ENCODE measurements at regions not wholly inside any gene's neighbourhood (a gene's known extent, or its start where the extent isn't known, plus 50 kb on each side); places are given as distances from the start of the nearest gene placed in this dataset.
A peak's percentile ranks its signal among the peaks of the same experiment; 100 is the strongest.

DNA sequence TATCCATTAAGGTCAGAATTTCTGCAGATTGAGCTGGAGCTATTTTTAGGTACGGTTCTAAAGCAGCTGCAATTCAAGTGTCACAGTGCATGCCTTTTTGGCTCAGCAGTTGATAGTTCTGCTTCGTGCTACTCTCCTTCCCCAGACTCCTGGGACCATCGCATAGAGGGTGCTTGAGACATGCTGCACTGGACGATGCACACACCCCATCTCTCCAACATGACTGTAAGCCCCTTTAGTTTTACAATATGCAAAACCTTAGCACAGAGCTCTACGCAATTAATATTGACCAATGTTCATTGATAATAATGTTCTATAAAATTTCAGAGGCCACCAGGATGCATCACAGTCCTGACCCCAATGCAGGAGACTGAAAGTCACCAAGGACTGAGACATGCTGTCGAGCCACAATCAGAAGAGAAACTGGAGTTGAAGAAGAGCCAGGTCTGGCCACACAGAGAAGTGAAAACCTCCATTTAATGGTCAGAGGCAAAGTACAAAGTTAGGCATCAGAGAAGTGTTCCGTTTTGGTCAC is 120.9 kb upstream of the ZC3H12C start:
- peaks cover 49% of the 10 kb centered on the region for H3K4me1 Mint-ChIP-seq (ENCODE audit: low read depth)
- intact Hi-C loops (cut with micrococcal nuclease): no loop called here
- peak overlapping the region; percentile 24 for H3K27ac Mint-ChIP-seq
- no peak overlapping the region for H3K4me3 Mint-ChIP-seq
- peaks cover 12% of the 10 kb centered on the region for H3K9me3 Mint-ChIP-seq
- no peaks in the 10 kb centered on the region for H3K27me3 Mint-ChIP-seq
- peaks cover 2% of the 10 kb centered on the region for H3K36me3 Mint-ChIP-seq (ENCODE audit: low read depth)

DNA sequence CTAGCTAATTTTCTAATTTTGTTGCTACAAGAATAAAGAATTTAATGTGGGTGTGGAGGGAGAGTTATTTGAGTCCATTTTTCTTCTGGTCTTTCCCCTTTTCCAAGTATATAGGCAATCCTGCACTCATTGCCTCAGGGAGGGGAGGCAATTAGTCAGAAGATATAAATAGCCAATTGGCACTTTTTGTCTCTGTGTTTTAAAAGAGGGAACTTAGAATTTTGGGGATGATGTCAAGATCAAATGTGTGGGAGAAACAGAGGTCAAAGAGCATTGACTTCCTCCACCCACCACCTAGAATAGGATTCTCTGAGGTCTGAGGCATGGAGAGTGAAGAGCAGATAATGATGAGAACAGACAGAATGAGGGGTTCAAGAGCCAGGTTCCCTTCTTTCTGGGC is 120.3 kb upstream of the ZC3H12C start:
- Mint-ChIP-seq H3K4me3 (no peak overlapping the region), H3K27ac (peak overlapping the region; percentile 24), H3K27me3 (no peaks in the 10 kb centered on the region), H3K9me3 (peaks cover 19% of the 10 kb centered on the region), H3K36me3 (ENCODE audit: low read depth) (peaks cover 5% of the 10 kb centered on the region), H3K4me1 (ENCODE audit: low read depth) (peaks cover 42% of the 10 kb centered on the region)
- intact Hi-C loops (cut with micrococcal nuclease): no loop called here

DNA sequence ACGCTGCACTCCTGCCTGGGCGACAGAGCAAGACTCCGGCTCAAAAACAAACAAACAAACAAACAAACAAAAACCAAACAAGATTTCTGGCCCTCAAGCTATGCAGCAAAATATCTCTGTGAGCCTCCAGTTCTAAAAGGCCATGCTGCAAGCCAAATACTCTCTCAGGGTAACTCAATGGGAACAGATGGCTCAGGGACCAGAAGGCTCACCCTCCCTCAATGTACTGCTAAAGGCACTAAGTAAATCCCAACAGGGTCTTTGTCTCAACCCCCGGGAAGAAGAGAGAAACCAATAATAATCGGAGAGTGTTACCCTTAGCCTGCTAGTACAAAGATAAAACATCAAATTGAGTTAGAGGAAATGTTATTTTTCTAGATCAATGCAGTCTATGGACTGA is 119.7 kb upstream of the ZC3H12C start:
- Mint-ChIP-seq H3K36me3 (ENCODE audit: low read depth) (peaks cover 5% of the 10 kb centered on the region), H3K9me3 (peaks cover 19% of the 10 kb centered on the region), H3K4me1 (ENCODE audit: low read depth) (peaks cover 41% of the 10 kb centered on the region), H3K4me3 (no peak overlapping the region), H3K27me3 (no peaks in the 10 kb centered on the region), H3K27ac (no peak overlapping the region)
- intact Hi-C loops (cut with micrococcal nuclease): no loop called here

DNA sequence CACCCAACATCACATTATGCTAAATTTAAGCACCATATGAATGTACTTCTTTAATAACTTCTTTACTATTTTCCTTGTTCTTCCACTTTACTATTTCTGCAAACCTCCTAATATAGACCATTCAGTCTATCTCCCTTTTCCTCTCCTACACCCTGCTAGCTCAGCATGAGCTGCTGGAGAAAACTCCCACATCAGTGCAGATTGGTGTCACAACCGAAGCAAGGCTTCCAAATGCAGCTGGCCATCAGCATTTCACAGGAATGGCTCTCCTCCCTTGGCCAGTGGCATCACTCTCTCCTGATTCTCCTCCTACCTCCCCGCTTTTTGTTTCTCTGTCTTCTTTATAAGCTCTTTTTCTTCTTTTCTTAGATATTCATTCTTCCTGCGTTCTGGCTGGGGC is 118.7 kb upstream of the ZC3H12C start:
- intact Hi-C loops (cut with micrococcal nuclease): no loop called here
- H3K4me3 Mint-ChIP-seq: no peak overlapping the region
- H3K36me3 Mint-ChIP-seq (ENCODE audit: low read depth): peaks cover 5% of the 10 kb centered on the region
- H3K9me3 Mint-ChIP-seq: peaks cover 14% of the 10 kb centered on the region
- no peak overlapping the region for H3K27ac Mint-ChIP-seq
- no peaks in the 10 kb centered on the region for H3K27me3 Mint-ChIP-seq
- peaks cover 41% of the 10 kb centered on the region for H3K4me1 Mint-ChIP-seq (ENCODE audit: low read depth)

DNA sequence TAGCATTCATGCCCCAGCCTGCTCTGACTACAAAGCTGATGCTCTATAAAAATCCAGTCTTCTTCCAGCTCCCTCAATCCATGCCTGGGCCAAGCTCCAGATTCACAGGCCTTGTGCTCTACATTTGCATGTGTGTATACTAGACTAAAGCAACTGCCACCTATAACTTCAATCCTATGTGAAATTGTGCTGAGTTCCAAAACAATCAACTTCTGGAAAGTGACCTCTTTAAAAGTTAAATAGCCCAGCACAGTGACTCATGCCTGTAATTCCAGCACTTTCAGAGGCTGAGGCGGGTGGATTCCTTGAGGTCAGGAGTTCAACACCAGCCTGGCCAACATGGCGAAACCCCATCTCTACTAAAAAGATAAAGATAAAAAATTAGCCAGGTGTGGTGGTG is 114.3 kb upstream of the ZC3H12C start:
- Mint-ChIP-seq H3K4me1 (ENCODE audit: low read depth) (peaks cover 22% of the 10 kb centered on the region), H3K4me3 (no peak overlapping the region), H3K9me3 (peaks cover 14% of the 10 kb centered on the region), H3K27ac (no peak overlapping the region), H3K27me3 (no peaks in the 10 kb centered on the region), H3K36me3 (ENCODE audit: low read depth) (peaks cover 5% of the 10 kb centered on the region)
- intact Hi-C loops (cut with micrococcal nuclease): no loop called here

DNA sequence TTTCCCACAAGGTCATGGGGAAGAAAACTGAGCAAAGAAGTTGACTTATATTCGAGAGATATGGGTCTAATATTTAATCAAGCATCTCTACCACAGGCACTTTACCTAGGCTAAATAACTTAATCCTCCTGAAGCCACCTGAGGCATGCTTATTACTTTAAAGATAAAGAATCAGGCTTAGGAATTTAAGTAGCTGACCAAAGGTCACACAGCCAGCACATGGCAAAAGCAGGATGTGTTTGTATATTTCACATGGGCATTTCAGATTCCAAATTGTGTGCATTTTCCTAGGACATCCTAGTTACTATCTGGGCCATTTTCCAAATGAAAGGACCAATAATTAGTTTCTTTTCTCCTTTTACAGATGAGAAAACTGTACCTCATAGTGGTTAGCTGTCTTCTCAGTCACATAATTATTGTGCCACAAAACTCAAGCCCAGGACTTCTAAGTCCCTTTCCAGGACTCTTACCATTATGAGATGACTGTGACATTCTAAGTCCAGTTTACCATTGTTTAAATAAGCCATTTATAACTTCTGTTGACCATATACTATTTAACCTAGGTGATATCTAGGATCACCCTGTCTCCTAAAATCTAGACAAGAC is 112.1 kb upstream of the ZC3H12C start:
- peaks cover 5% of the 10 kb centered on the region for H3K36me3 Mint-ChIP-seq (ENCODE audit: low read depth)
- intact Hi-C loops (cut with micrococcal nuclease): loop anchor here (5.0 kb wide), 1 partner anchor 34 kb away; no protein-coding TSS in a partner anchor

DNA sequence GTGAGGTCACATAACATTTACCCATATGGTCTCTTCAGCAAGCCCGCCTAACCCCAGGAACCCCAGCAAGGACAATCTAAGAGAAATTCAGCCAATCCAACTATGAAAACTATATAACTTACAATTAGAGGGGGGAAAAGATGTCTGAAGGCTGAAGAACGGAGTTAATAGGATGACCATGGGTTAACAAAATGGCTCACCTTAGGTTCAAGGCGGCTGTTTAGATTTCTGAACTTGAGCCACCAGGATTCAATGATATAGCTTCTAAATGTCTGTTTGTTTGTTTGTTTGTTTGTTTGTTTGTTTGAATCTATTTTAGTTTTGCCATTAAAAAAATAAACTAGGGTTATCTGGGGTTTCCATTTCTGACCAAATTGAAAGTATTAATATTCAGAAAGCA is 109.8 kb upstream of the ZC3H12C start:
- no peak overlapping the region for H3K27ac Mint-ChIP-seq

More for the DNA sequence above, 112.1 kb upstream of the ZC3H12C start:
- H3K9me3 Mint-ChIP-seq: peaks cover 14% of the 10 kb centered on the region
- H3K27me3 Mint-ChIP-seq: no peaks in the 10 kb centered on the region
- H3K4me3 Mint-ChIP-seq: no peak overlapping the region
- peaks cover 20% of the 10 kb centered on the region for H3K4me1 Mint-ChIP-seq (ENCODE audit: low read depth)
- H3K27ac Mint-ChIP-seq: no peak overlapping the region

DNA sequence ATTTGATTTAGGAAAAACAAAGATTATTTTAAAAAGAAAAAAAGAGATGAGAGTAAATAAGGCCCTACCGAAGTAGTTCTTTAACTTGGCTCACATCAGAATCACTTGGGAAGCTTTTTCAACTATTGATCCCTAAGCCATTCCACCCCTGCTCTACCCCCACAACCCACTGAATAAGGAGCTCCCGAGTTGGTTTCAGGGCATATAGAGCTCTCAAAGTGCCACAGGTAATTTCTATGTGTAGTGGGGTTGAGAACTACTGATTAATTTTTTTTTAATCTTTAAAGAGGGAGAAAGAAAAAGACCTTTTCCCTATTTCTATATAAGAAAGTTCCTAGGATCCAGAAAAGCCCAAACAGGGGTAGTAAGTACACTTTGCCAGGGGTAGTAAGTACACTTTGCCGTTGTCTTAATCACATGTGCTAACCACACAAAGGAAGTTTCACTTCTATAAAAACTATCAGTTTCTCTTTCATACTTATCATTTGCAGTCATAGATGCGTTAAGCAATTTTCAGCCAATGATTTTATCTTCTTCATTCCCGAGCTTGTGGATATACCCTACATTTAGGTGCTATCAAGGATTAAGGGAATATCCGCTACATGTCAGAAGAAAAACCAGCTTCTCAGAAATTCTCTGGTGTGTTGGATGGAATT is 108.4 kb upstream of the ZC3H12C start:
- intact Hi-C loops (cut with micrococcal nuclease): loop anchor here (1.0 to 5.0 kb wide), 2 partner anchors 16 to 37 kb away; no protein-coding TSS in a partner anchor
- Mint-ChIP-seq H3K4me1 (ENCODE audit: low read depth) (peaks cover 20% of the 10 kb centered on the region), H3K27ac (no peak overlapping the region), H3K9me3 (no peaks in the 10 kb centered on the region), H3K4me3 (peak overlapping the region; percentile 11), H3K27me3 (no peaks in the 10 kb centered on the region), H3K36me3 (ENCODE audit: low read depth) (no peaks in the 10 kb centered on the region)

More for the DNA sequence above, 109.8 kb upstream of the ZC3H12C start:
- Mint-ChIP-seq H3K36me3 (ENCODE audit: low read depth) (no peaks in the 10 kb centered on the region), H3K4me1 (ENCODE audit: low read depth) (peaks cover 20% of the 10 kb centered on the region), H3K4me3 (no peak overlapping the region), H3K9me3 (no peaks in the 10 kb centered on the region), H3K27me3 (no peaks in the 10 kb centered on the region)
- intact Hi-C loops (cut with micrococcal nuclease): loop anchor here (5.0 kb wide), 1 partner anchor 36 kb away; no protein-coding TSS in a partner anchor

DNA sequence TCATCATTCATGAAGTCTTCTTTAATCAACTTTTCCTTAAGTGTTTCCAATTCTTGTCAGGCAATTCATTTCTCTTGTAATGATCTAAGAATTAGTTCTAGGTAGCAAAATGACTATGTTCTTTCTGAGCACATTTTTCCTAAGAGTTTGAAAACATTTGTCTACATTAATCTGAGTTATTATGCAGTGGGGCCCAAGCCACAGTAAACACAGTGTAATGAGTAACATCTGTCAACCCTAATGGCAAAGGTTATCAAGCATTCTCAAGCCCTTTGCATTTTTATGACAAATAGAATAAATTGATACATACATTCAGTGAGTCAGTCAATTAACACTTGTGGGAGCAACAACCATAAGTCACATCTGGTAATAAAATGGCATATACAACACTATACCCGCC is 106.7 kb upstream of the ZC3H12C start:
- Mint-ChIP-seq H3K36me3 (ENCODE audit: low read depth) (no peaks in the 10 kb centered on the region), H3K9me3 (no peaks in the 10 kb centered on the region), H3K27ac (no peak overlapping the region), H3K27me3 (no peaks in the 10 kb centered on the region), H3K4me1 (ENCODE audit: low read depth) (peaks cover 20% of the 10 kb centered on the region), H3K4me3 (no peak overlapping the region)
- intact Hi-C loops (cut with micrococcal nuclease): no loop called here

DNA sequence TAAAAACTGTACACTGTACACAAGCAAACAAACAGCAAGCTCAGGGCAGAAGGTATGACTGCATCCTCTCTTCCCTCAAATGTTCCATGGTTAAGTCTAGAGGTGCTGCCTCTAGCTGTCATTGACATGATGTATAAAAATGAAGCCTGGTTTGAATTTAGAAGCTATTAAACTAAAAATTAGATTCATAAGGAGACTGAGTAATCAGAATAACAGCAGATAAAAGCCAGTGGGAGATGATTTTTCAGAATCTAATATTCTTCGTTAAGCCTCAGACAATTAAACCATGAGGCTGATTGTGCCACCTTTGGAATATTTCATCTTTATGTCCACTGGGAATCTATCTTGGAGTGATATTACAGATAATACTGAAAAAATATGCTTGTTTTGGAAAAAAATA is 101.4 kb upstream of the ZC3H12C start:
- intact Hi-C loops (cut with micrococcal nuclease): no loop called here
- H3K9me3 Mint-ChIP-seq: no peaks in the 10 kb centered on the region

DNA sequence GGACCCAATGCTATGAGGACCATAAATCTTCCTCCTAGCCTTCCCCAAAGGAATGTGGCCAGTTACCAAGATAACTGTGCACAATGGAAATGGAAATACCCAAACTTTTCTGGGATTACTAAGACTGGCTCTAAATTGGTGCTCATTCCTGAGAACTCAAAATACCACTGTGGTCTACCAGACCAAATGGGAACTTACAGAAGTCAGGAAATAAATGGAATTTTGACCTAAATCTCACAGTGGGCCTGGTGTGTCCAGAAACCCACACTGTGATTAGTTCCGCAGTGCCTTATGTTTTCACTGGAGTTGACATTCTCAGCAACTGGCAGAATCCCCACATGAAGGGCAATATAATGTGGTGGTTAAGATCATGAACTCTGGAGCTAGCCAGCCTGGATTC is 99.4 kb upstream of the ZC3H12C start:
- H3K27ac Mint-ChIP-seq: no peak overlapping the region
- no peaks in the 10 kb centered on the region for H3K36me3 Mint-ChIP-seq (ENCODE audit: low read depth)
- intact Hi-C loops (cut with micrococcal nuclease): no loop called here
- no peaks in the 10 kb centered on the region for H3K27me3 Mint-ChIP-seq
- H3K4me1 Mint-ChIP-seq (ENCODE audit: low read depth): peaks cover 6% of the 10 kb centered on the region
- no peaks in the 10 kb centered on the region for H3K9me3 Mint-ChIP-seq
- H3K4me3 Mint-ChIP-seq: no peak overlapping the region

More for the DNA sequence above, 101.4 kb upstream of the ZC3H12C start:
- Mint-ChIP-seq H3K36me3 (ENCODE audit: low read depth) (no peaks in the 10 kb centered on the region), H3K4me1 (ENCODE audit: low read depth) (peaks cover 6% of the 10 kb centered on the region), H3K4me3 (no peak overlapping the region), H3K27ac (no peak overlapping the region), H3K27me3 (no peaks in the 10 kb centered on the region)

DNA sequence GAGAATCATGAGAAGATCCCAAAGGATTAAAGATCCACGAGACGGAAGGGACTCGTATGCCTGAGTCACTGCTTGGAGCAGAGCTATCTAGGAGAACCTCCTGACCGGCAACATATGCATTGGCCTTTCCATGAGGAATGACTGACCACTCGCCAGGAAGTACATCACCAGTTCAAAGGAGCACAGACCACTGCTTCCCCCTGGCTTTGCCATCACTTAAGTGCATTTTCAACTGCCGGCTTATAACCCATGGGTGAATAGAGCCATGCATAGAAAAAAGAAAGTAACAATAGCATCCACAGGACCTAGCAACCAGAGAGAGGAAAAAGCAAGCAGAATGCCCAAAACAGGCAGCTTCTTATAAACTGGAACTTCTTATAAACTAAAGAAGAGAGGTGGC is 98.3 kb upstream of the ZC3H12C start:
- Mint-ChIP-seq H3K4me3 (no peak overlapping the region), H3K27ac (no peak overlapping the region), H3K36me3 (ENCODE audit: low read depth) (no peaks in the 10 kb centered on the region), H3K9me3 (no peaks in the 10 kb centered on the region), H3K27me3 (no peaks in the 10 kb centered on the region), H3K4me1 (ENCODE audit: low read depth) (peaks cover 6% of the 10 kb centered on the region)
- intact Hi-C loops (cut with micrococcal nuclease): no loop called here

DNA sequence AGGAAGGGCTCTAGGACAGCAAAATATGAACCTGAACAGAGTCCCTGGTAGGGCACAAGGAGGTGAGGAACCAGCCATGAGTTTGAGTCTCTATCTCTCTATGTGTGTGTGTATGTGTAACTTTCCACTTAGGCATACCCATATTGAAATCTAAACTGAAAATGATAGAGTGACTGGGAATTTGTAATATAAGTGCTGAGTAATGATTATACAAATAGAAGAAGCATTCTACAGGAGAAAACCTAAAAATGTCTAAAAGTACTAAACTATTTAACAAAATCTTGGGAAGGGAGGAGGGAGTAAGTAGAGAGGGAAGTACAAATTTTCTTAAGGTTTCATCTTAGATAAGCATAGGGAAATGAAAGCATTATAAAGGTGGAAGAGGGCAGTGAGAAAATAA is 97.1 kb upstream of the ZC3H12C start:
- H3K36me3 Mint-ChIP-seq (ENCODE audit: low read depth): no peaks in the 10 kb centered on the region
- H3K9me3 Mint-ChIP-seq: no peaks in the 10 kb centered on the region
- no peak overlapping the region for H3K4me3 Mint-ChIP-seq
- H3K27ac Mint-ChIP-seq: no peak overlapping the region
- intact Hi-C loops (cut with micrococcal nuclease): no loop called here
- peaks cover 12% of the 10 kb centered on the region for H3K4me1 Mint-ChIP-seq (ENCODE audit: low read depth)
- no peaks in the 10 kb centered on the region for H3K27me3 Mint-ChIP-seq

DNA sequence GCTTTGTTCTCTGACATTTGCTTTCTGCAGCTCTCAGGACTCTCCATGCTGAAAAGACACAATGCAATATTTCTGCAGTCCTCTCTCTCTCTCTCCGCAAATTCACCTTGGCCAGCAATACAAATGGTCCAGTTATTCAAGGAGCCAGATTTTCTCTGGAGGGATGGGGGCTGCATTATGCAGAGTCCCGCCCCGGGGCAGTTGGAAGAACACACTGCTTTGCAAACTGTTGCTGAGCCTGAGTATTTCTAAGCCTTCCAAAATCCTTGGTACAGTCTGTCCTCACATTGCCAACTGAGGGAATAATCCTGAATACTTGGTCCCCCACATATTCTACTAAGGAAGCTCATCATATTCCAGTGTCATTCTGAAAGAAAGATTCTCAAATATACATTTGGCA is 94.3 kb upstream of the ZC3H12C start:
- Mint-ChIP-seq H3K4me3 (no peak overlapping the region), H3K27ac (no peak overlapping the region), H3K27me3 (no peaks in the 10 kb centered on the region), H3K4me1 (ENCODE audit: low read depth) (peaks cover 20% of the 10 kb centered on the region), H3K36me3 (ENCODE audit: low read depth) (no peaks in the 10 kb centered on the region), H3K9me3 (no peaks in the 10 kb centered on the region)
- intact Hi-C loops (cut with micrococcal nuclease): no loop called here
